Mucosa of descending colon (tissue), 3 donors: ENCODE measurements at regions not wholly inside any gene's neighbourhood (a gene's known extent, or its start where the extent isn't known, plus 50 kb on each side); places are given as distances from the start of the nearest gene placed in this dataset.

Experiments
- ATAC-seq: fragments of 200-7000 bp; cut with Tn5 transposase; one replicate; pipeline ENCODE4 v1.9.1; 2020; ENCODE audit warnings: mild to moderate bottlenecking, moderate library complexity
- DNase-seq, 3 donors: peaks; one replicate each; pipeline ENCODE4 v3.0.0-alpha.2; 2020
- H3K36me3 ChIP-seq: fragments of 200-600 bp; one replicate; pipeline ENCODE4 v1.8.0; 2021; ENCODE audit warnings: low read depth, mild to moderate bottlenecking
- H3K4me1 ChIP-seq: fragments of 200-600 bp; one replicate; pipeline ENCODE4 v1.8.0; 2021; ENCODE audit warnings: low read depth, mild to moderate bottlenecking
- H3K4me3 ChIP-seq: fragments of 200-600 bp; one replicate; pipeline ENCODE4 v1.8.0; 2021; ENCODE audit warnings: mild to moderate bottlenecking
- H3K9me3 ChIP-seq: fragments of 200-600 bp; one replicate; pipeline ENCODE4 v1.8.0; 2021; ENCODE audit warnings: mild to moderate bottlenecking
- CTCF ChIP-seq: fragments of 200-600 bp; IDR thresholded peaks from one replicate; pipeline ENCODE4 v1.8.0; 2022; ENCODE audit warnings: antibody characterized with exemption, mild to moderate bottlenecking
- intact Hi-C, 2 donors: fragments of 100-400 bp; cut with DNase I in 1 of 2; cut with micrococcal nuclease in 1 of 2; formaldehyde crosslinking; loops; one replicate each; pipeline versions ENCODE4 v1.11.0 to v1.11.1; 2022; cut with DNase I, micrococcal nuclease
- donor health status: DM: no; HTN: no; CAD: no; lungs with moderate emphysema.
- donor health status: DM: no; HTN: no; CAD: no.
- donor health status: DM: no; HTN: yes; CAD: no.

GRCh38 chr6:56353860-56354259, 106.5 kb upstream of the COL21A1 start:
- no peaks in the 10 kb centered on the region for H3K36me3 ChIP-seq
- H3K9me3 ChIP-seq, result no peaks in the 10 kb centered on the region
- H3K4me1 ChIP-seq, result no peaks in the 10 kb centered on the region
- ATAC-seq, result no peak
- intact Hi-C loops, result no loop called here
- DNase-seq, result no peak
- H3K4me3 ChIP-seq, result no peak overlapping the region
- TF ChIP-seq CTCF, result no peak

GRCh38 chr6:56350628-56351260, 103.4 kb upstream of the COL21A1 start:
- H3K36me3 ChIP-seq, result no peaks in the 10 kb centered on the region
- H3K4me3 ChIP-seq, result no peak overlapping the region
- no peaks in the 10 kb centered on the region for H3K9me3 ChIP-seq
- no peak for ATAC-seq
- H3K4me1 ChIP-seq, result no peaks in the 10 kb centered on the region
- no peak for DNase-seq
- intact Hi-C loops, result no loop called here
- TF ChIP-seq CTCF, result no peak

- DNase-seq, result no peak
- no peaks in the 10 kb centered on the region for H3K4me1 ChIP-seq
- H3K4me3 ChIP-seq, result no peak overlapping the region
- no peaks in the 10 kb centered on the region for H3K36me3 ChIP-seq
- no peak for TF ChIP-seq CTCF
- intact Hi-C loops, result no loop called here
- no peaks in the 10 kb centered on the region for H3K9me3 ChIP-seq
- no peak for ATAC-seq
Measured at GRCh38 chr6:56349194-56349593, 101.8 kb upstream of the COL21A1 start.

GRCh38 chr6:56348578-56348977, 101.2 kb upstream of the COL21A1 start:
- no peak overlapping the region for H3K4me3 ChIP-seq
- no peaks in the 10 kb centered on the region for H3K9me3 ChIP-seq
- DNase-seq (no peak), ATAC-seq (no peak)
- intact Hi-C loops, result no loop called here
- no peak for TF ChIP-seq CTCF
- no peaks in the 10 kb centered on the region for H3K4me1 ChIP-seq
- no peaks in the 10 kb centered on the region for H3K36me3 ChIP-seq

GRCh38 chr6:56347526-56347925, 100.1 kb upstream of the COL21A1 start:
- H3K9me3 ChIP-seq, result no peaks in the 10 kb centered on the region
- H3K4me3 ChIP-seq, result no peak overlapping the region
- intact Hi-C loops, result no loop called here
- ATAC-seq, result no peak
- no peak for DNase-seq
- TF ChIP-seq CTCF, result no peak
- H3K36me3 ChIP-seq, result no peaks in the 10 kb centered on the region
- no peaks in the 10 kb centered on the region for H3K4me1 ChIP-seq

- no peaks in the 10 kb centered on the region for H3K4me1 ChIP-seq
- no peaks in the 10 kb centered on the region for H3K9me3 ChIP-seq
- H3K36me3 ChIP-seq, result no peaks in the 10 kb centered on the region
- ATAC-seq, result no peak
- TF ChIP-seq CTCF, result no peak
- no peak overlapping the region for H3K4me3 ChIP-seq
- intact Hi-C loops, result no loop called here
- DNase-seq, result no peak
Measured at GRCh38 chr6:56346958-56347357, 99.6 kb upstream of the COL21A1 start.
